OCI-LY1 (cell line): ENCODE measurements at regions not wholly inside any gene's neighbourhood (a gene's known extent, or its start where the extent isn't known, plus 50 kb on each side); places are given as distances from the start of the nearest gene placed in this dataset.

Source experiments
- H2AFZ ChIP-seq: fragments of 200-600 bp; sonication (generic), shearing (Covaris generic); 2 replicates; pipeline ENCODE4 v1.6.0; 2014; ENCODE audit warnings: antibody characterized with exemption, mild to moderate bottlenecking, low read length
- H3F3A ChIP-seq: fragments of 200-600 bp; sonication (generic), shearing (Covaris generic); 2 replicates; pipeline ENCODE4 v1.6.0; 2014; ENCODE audit warnings: mild to moderate bottlenecking, antibody characterized with exemption, low read length, moderate library complexity; ENCODE audit not compliant: insufficient read depth
- H3K27ac ChIP-seq: fragments of 200-600 bp; sonication (generic); 2 replicates; pipeline ENCODE4 v1.5.1; 2014; ENCODE audit warnings: low read length, mixed run types, mild to moderate bottlenecking, low read depth; ENCODE audit not compliant: poor library complexity, severe bottlenecking
- H3K27me3 ChIP-seq: fragments of 200-600 bp; sonication (generic); 2 replicates; pipeline ENCODE4 v1.6.0; 2014; ENCODE audit warnings: antibody characterized with exemption, mild to moderate bottlenecking, low read length, moderate library complexity; ENCODE audit not compliant: insufficient read depth
- H3K36me3 ChIP-seq: fragments of 200-600 bp; sonication (generic); 2 replicates; pipeline ENCODE4 v1.6.1; 2014; ENCODE audit warnings: mild to moderate bottlenecking, antibody characterized with exemption, low read length, moderate library complexity, mixed read lengths; ENCODE audit not compliant: insufficient read depth
- H3K4me1 ChIP-seq: fragments of 200-600 bp; sonication (generic); 2 replicates; pipeline ENCODE4 v1.5.1; 2014; ENCODE audit warnings: mild to moderate bottlenecking, low read length, moderate library complexity; ENCODE audit not compliant: insufficient read depth, severe bottlenecking
- H3K4me2 ChIP-seq: fragments of 200-600 bp; sonication (generic), shearing (Covaris generic); 2 replicates; pipeline ENCODE4 v1.6.1; 2014; ENCODE audit warnings: low read length
- H3K4me3 ChIP-seq: fragments of 200-600 bp; sonication (generic); 2 replicates; pipeline ENCODE4 v1.5.1; 2014; ENCODE audit warnings: low read length, low read depth, mild to moderate bottlenecking, mixed read lengths; ENCODE audit not compliant: poor library complexity, severe bottlenecking
- H3K79me2 ChIP-seq: fragments of 200-600 bp; shearing (Covaris generic); 2 replicates; pipeline ENCODE4 v1.6.1; 2016; ENCODE audit warnings: mixed run types, low read length, mixed read lengths; ENCODE audit not compliant: insufficient read depth
- H3K9ac ChIP-seq: fragments of 200-600 bp; sonication (generic), shearing (Covaris generic); 2 replicates; pipeline ENCODE4 v1.6.1; 2014; ENCODE audit warnings: mild to moderate bottlenecking, low read length, mixed read lengths
- H3K9me2 ChIP-seq: fragments of 200-600 bp; sonication (generic), shearing (Covaris generic); 2 replicates; pipeline ENCODE4 v1.6.1; 2014; ENCODE audit warnings: low read depth, mild to moderate bottlenecking, low read length, mixed read lengths
- H3K9me3 ChIP-seq: fragments of 200-600 bp; shearing (Covaris generic); 2 replicates; pipeline ENCODE4 v1.6.1; 2014; ENCODE audit warnings: low read length, mixed read lengths
- H4K20me1 ChIP-seq: fragments of 200-600 bp; sonication (generic), shearing (Covaris generic); 2 replicates; pipeline ENCODE4 v1.6.0; 2016; ENCODE audit warnings: mild to moderate bottlenecking, low read length; ENCODE audit not compliant: insufficient read depth
- CTCF ChIP-seq: fragments of 200-600 bp; sonication (generic), shearing (Covaris generic); IDR thresholded peaks from 2 replicates; pipeline ENCODE4 v1.5.1; 2017; ENCODE audit warnings: mild to moderate bottlenecking, antibody characterized with exemption, low read length, moderate library complexity, mixed read lengths
- EZH2 ChIP-seq: fragments of 200-600 bp; sonication (generic), shearing (Covaris generic); IDR thresholded peaks from 2 replicates; pipeline ENCODE4 v1.8.0; 2017; ENCODE audit warnings: borderline replicate concordance, mixed run types, mild to moderate bottlenecking, antibody characterized with exemption, low read length, moderate library complexity, mixed read lengths

GRCh38 chr2:72051204-72051603, 96.5 kb downstream of the CYP26B1 start:
- H3K79me2 ChIP-seq, result no peaks in the 10 kb centered on the region
- TF ChIP-seq EZH2, result no peak
- no peak for TF ChIP-seq CTCF
- no peaks in the 10 kb centered on the region for H3K27me3 ChIP-seq
- no peak overlapping the region for H3K9ac ChIP-seq
- H3K9me3 ChIP-seq, result no peaks in the 10 kb centered on the region
- no peaks in the 10 kb centered on the region for H3K9me2 ChIP-seq
- H3F3A ChIP-seq, result no peaks in the 10 kb centered on the region
- H3K4me1 ChIP-seq, result no peaks in the 10 kb centered on the region
- no peak overlapping the region for H2AFZ ChIP-seq
- H4K20me1 ChIP-seq, result no peaks in the 10 kb centered on the region
- no peaks in the 10 kb centered on the region for H3K36me3 ChIP-seq
- no peak overlapping the region for H3K4me3 ChIP-seq
- no peak overlapping the region for H3K4me2 ChIP-seq
- H3K27ac ChIP-seq, result no peak overlapping the region

- Histone ChIP-seq H3K27me3 (no peaks in the 10 kb centered on the region), H3K4me2 (no peak overlapping the region), H3K36me3 (no peaks in the 10 kb centered on the region), H3K9me3 (no peaks in the 10 kb centered on the region), H3K27ac (no peak overlapping the region), H3F3A (no peaks in the 10 kb centered on the region), H2AFZ (no peak overlapping the region), H3K79me2 (no peaks in the 10 kb centered on the region), H3K9me2 (no peaks in the 10 kb centered on the region), H3K9ac (no peak overlapping the region), H3K4me3 (no peak overlapping the region), H3K4me1 (no peaks in the 10 kb centered on the region), H4K20me1 (no peaks in the 10 kb centered on the region)
- TF ChIP-seq EZH2, result no peak
- no peak for TF ChIP-seq CTCF
These were observed 96.9 kb downstream of the CYP26B1 start for GRCh38 chr2:72050734-72051133.

- Histone ChIP-seq H3K4me3 (no peak overlapping the region), H3K9me3 (no peaks in the 10 kb centered on the region), H3K36me3 (no peaks in the 10 kb centered on the region), H3K9ac (no peak overlapping the region), H3K27me3 (no peaks in the 10 kb centered on the region), H3K4me2 (no peak overlapping the region), H2AFZ (no peak overlapping the region), H3K9me2 (no peaks in the 10 kb centered on the region), H3K79me2 (no peaks in the 10 kb centered on the region), H3K27ac (no peak overlapping the region), H4K20me1 (no peaks in the 10 kb centered on the region), H3F3A (no peaks in the 10 kb centered on the region), H3K4me1 (no peaks in the 10 kb centered on the region)
- TF ChIP-seq CTCF (no peak), EZH2 (no peak)
These were observed 98.7 kb downstream of the CYP26B1 start for GRCh38 chr2:72048881-72049477.
